ENCODE measurements at regions not wholly inside any gene's neighbourhood (a gene's known extent, or its start where the extent isn't known, plus 50 kb on each side); places are given as distances from the start of the nearest gene placed in this dataset.

DNA sequence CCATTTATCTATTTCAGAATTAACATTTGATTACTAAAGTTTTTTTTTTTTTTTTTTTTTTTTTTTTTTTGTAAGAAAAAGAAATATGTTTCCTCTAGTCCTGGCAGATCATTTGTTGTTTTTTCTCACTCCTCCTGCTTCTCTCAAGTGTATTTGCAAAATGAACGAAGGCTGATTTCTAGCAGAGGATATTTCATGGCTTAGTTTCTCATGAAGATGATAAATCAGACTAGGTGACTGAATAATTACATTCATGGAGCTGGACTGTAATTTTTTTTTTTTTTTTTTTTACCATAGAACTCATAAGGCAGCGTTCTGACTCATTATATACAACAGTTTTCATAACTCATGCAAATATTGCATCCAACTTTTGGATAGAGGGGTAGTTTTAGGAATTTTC, 332.5 kb upstream of the SEMA6D start:
- no peak overlapping the region for H3K27ac ChIP-seq (ENCODE audit: low read depth in 2 of 2, low read length in 2 of 2)
- no peak overlapping the region for H3K4me3 ChIP-seq (ENCODE audit: low read length in 3 of 3)
- no peaks in the 10 kb centered on the region for H3K9me3 ChIP-seq (ENCODE audit: control insufficient read depth in 2 of 3, insufficient read depth in 1 of 3, low read length in 3 of 3)
- no peaks in the 10 kb centered on the region for H3K36me3 ChIP-seq (ENCODE audit: control insufficient read depth in 2 of 3, insufficient read depth in 3 of 3, low read length in 3 of 3)
- intact Hi-C loops (cut with DNase I): no loop called here
- DNase-seq (no peak), FAIRE-seq (no peak)
- H3K27me3 ChIP-seq (ENCODE audit: control insufficient read depth, insufficient read depth, low read length): no peaks in the 10 kb centered on the region
- no peaks in the 10 kb centered on the region for H3K4me1 ChIP-seq (ENCODE audit: control insufficient read depth in 2 of 3, insufficient read depth in 2 of 3, low read depth in 1 of 3, low read length in 3 of 3)
- TF ChIP-seq, protein P1, sequence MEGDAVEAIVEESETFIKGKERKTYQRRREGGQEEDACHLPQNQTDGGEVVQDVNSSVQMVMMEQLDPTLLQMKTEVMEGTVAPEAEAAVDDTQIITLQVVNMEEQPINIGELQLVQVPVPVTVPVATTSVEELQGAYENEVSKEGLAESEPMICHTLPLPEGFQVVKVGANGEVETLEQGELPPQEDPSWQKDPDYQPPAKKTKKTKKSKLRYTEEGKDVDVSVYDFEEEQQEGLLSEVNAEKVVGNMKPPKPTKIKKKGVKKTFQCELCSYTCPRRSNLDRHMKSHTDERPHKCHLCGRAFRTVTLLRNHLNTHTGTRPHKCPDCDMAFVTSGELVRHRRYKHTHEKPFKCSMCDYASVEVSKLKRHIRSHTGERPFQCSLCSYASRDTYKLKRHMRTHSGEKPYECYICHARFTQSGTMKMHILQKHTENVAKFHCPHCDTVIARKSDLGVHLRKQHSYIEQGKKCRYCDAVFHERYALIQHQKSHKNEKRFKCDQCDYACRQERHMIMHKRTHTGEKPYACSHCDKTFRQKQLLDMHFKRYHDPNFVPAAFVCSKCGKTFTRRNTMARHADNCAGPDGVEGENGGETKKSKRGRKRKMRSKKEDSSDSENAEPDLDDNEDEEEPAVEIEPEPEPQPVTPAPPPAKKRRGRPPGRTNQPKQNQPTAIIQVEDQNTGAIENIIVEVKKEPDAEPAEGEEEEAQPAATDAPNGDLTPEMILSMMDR (IDR thresholded peaks at IDR 0.05; ENCODE audit: borderline replicate concordance, extremely low read depth, insufficient read depth): no peak
- H3K9ac ChIP-seq (ENCODE audit: low read length in 3 of 3): no peak overlapping the region

DNA sequence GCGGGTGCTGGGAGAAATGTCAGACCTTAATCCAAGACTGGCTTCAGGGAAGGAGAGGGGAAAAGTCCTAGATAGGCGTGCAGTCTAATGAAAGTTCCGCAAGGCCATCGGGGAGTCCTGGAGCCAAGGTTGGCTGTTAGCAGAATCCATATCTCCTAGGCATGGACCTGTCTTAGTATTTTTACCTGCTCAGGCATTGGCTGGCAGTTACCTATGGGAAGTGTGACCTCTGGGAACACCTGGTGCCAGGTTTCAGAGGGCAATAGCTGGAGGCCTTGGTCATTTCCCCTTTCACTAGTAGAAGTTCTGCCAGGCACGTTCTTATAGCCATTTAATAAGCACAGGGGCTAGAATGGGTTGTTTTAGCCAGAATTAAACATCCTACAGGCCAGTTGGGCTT, 330.8 kb upstream of the SEMA6D start:
- Histone ChIP-seq H3K4me1 (ENCODE audit: control insufficient read depth in 2 of 3, insufficient read depth in 2 of 3, low read depth in 1 of 3, low read length in 3 of 3) (no peaks in the 10 kb centered on the region), H3K36me3 (ENCODE audit: control insufficient read depth in 2 of 3, insufficient read depth in 3 of 3, low read length in 3 of 3) (no peaks in the 10 kb centered on the region), H3K27me3 (ENCODE audit: control insufficient read depth, insufficient read depth, low read length) (no peaks in the 10 kb centered on the region), H3K9ac (ENCODE audit: low read length in 3 of 3) (no peak overlapping the region), H3K9me3 (ENCODE audit: control insufficient read depth in 2 of 3, insufficient read depth in 1 of 3, low read length in 3 of 3) (no peaks in the 10 kb centered on the region), H3K4me3 (ENCODE audit: low read length in 3 of 3) (no peak overlapping the region), H3K27ac (ENCODE audit: low read depth in 2 of 2, low read length in 2 of 2) (no peak overlapping the region)
- intact Hi-C loops (cut with DNase I): no loop called here
- DNase-seq (no peak), FAIRE-seq (no peak)
- TF ChIP-seq, protein P1 (IDR thresholded peaks at IDR 0.05; ENCODE audit: borderline replicate concordance, extremely low read depth, insufficient read depth): no peak

DNA sequence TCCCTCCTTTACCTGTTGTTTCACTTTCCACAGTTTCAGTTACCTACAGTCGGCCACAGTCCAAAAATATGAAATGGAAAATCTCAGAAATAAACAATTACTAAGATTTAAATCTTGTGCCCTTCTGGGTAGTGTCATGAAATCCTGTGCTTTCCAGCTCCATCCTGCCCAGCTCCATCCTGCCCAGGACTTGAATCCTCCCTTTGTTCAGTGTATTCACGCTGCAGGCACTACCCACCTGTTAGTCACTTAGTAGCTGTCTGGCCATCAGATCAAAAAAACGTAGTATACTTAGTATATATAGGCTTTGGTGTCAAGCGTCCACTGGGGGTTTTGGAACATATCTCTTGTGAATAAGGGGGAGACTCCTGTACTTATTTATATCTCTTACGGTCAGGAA, 329.0 kb upstream of the SEMA6D start:
- Histone ChIP-seq H3K9me3 (ENCODE audit: control insufficient read depth in 2 of 3, insufficient read depth in 1 of 3, low read length in 3 of 3) (no peaks in the 10 kb centered on the region), H3K4me3 (ENCODE audit: low read length in 3 of 3) (no peak overlapping the region), H3K27ac (ENCODE audit: low read depth in 2 of 2, low read length in 2 of 2) (no peak overlapping the region), H3K36me3 (ENCODE audit: control insufficient read depth in 2 of 3, insufficient read depth in 3 of 3, low read length in 3 of 3) (no peaks in the 10 kb centered on the region), H3K27me3 (ENCODE audit: control insufficient read depth, insufficient read depth, low read length) (no peaks in the 10 kb centered on the region), H3K4me1 (ENCODE audit: control insufficient read depth in 2 of 3, insufficient read depth in 2 of 3, low read depth in 1 of 3, low read length in 3 of 3) (no peaks in the 10 kb centered on the region), H3K9ac (ENCODE audit: low read length in 3 of 3) (no peak overlapping the region)
- TF ChIP-seq, protein P1 (IDR thresholded peaks at IDR 0.05; ENCODE audit: borderline replicate concordance, extremely low read depth, insufficient read depth): no peak
- DNase-seq: no peak
- FAIRE-seq: no peak
- intact Hi-C loops (cut with DNase I): no loop called here

DNA sequence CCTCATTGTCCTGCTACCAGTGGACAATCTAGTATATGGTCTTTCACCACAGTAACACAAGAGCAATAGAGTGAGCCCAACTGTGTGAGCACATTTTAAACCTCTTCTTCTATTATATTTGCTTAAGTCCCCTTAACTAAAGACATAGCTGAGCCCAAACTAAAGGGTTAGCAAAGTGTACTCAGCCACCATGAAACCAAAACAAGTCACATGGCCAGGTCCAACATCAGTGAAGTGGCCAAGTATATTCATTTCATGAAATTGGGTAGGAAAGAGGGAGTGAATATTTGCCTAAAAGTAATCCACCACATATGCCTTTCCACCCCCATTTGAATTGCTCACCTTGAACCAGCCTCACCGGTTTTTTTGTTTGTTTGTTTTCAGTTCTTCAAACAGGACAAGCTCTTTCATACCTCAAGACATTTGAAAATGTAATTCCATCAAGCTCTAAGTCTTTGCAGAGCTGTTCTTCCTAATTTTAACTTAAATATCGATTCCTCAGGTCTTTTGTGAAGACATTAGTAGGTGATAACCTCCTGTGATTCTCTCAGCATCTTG, 327.0 kb upstream of the SEMA6D start:
- Histone ChIP-seq H3K4me3 (ENCODE audit: low read length in 3 of 3) (no peak overlapping the region), H3K9ac (ENCODE audit: low read length in 3 of 3) (no peak overlapping the region), H3K4me1 (ENCODE audit: control insufficient read depth in 2 of 3, insufficient read depth in 2 of 3, low read depth in 1 of 3, low read length in 3 of 3) (no peaks in the 10 kb centered on the region), H3K27me3 (ENCODE audit: control insufficient read depth, insufficient read depth, low read length) (no peaks in the 10 kb centered on the region), H3K27ac (ENCODE audit: low read depth in 2 of 2, low read length in 2 of 2) (no peak overlapping the region), H3K9me3 (ENCODE audit: control insufficient read depth in 2 of 3, insufficient read depth in 1 of 3, low read length in 3 of 3) (no peaks in the 10 kb centered on the region), H3K36me3 (ENCODE audit: control insufficient read depth in 2 of 3, insufficient read depth in 3 of 3, low read length in 3 of 3) (no peaks in the 10 kb centered on the region)
- DNase-seq (no peak), FAIRE-seq (no peak)
- TF ChIP-seq, protein P1 (IDR thresholded peaks at IDR 0.05; ENCODE audit: borderline replicate concordance, extremely low read depth, insufficient read depth): no peak
- intact Hi-C loops (cut with DNase I): no loop called here
